Fibroblast of skin of right quadriceps (primary cell): ENCODE measurements at regions not wholly inside any gene's neighbourhood (a gene's known extent, or its start where the extent isn't known, plus 50 kb on each side); places are given as distances from the start of the nearest gene placed in this dataset.

ENCODE experiments used
- DNase-seq: peaks from one replicate; pipeline ENCODE4 v3.0.0-alpha.2; 2013

- no peak for DNase-seq
These were observed 78.3 kb upstream of the NEK6 start for GRCh38 chr9:124179196-124180071.

GRCh38 chr9:124180557-124180956, 77.2 kb upstream of the NEK6 start:
- peak; percentile 55 for DNase-seq

- no peak for DNase-seq
These were observed 75.0 kb upstream of the NEK6 start for GRCh38 chr9:124182741-124183140.

- DNase-seq = no peak
These were observed 74.0 kb upstream of the NEK6 start for GRCh38 chr9:124183772-124184171.

- no peak for DNase-seq
These were observed 72.3 kb upstream of the NEK6 start for GRCh38 chr9:124185413-124185812.

- DNase-seq = no peak
These were observed 70.4 kb upstream of the NEK6 start for GRCh38 chr9:124187311-124187710.

GRCh38 chr9:124188331-124189110, 69.2 kb upstream of the NEK6 start:
- DNase-seq = no peak

- DNase-seq = no peak
These were observed 67.0 kb upstream of the NEK6 start for GRCh38 chr9:124190761-124191160.

GRCh38 chr9:124191691-124192395, 65.9 kb upstream of the NEK6 start:
- DNase-seq = no peak

- DNase-seq = no peak
These were observed 61.0 kb upstream of the NEK6 start for GRCh38 chr9:124196814-124197176.

GRCh38 chr9:124197177-124198095, 60.3 kb upstream of the NEK6 start:
- no peak for DNase-seq

- DNase-seq = no peak
These were observed 59.4 kb upstream of the NEK6 start for GRCh38 chr9:124198331-124198730.

GRCh38 chr9:124198948-124199347, 58.8 kb upstream of the NEK6 start:
- DNase-seq = no peak

- no peak for DNase-seq
These were observed 58.3 kb upstream of the NEK6 start for GRCh38 chr9:124199474-124199873.

GRCh38 chr9:124202447-124202971, 55.2 kb upstream of the NEK6 start:
- DNase-seq = peak; percentile 47

- no peak for DNase-seq
These were observed 51.9 kb upstream of the NEK6 start for GRCh38 chr9:124205686-124206352.

GRCh38 chr9:124206391-124206790, 51.4 kb upstream of the NEK6 start:
- no peak for DNase-seq
